ENCODE measurements at regions not wholly inside any gene's neighbourhood (a gene's known extent, or its start where the extent isn't known, plus 50 kb on each side); places are given as distances from the start of the nearest gene placed in this dataset.

DNA sequence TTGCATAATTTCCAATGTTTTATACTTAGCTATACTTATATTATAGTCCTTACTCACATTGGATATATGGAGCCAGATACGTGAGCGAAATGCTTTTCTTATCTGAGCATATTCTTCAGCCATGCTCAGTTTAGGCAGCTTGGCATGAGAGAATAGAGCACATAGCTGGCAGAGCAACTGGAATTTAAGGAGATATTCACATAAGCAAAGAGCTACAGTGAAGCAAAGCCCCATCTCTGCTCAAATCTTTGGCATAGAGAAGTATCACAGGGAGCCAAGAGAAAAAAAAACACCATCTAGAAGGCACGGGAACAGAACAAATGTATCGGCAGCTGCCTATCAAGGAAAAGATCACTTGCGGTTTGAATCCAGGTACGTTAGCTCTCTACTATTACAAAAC is 734.2 kb upstream of the KIF2B start:
- Histone ChIP-seq H3K4me1 (ENCODE audit: control insufficient read depth, insufficient read depth, low read length) (no peaks in the 10 kb centered on the region), H3K36me3 (ENCODE audit: insufficient read depth, low read length) (no peaks in the 10 kb centered on the region), H3K4me2 (ENCODE audit: low read length) (no peak overlapping the region), H3K9me3 (replicated peaks; ENCODE audit: low read length) (no peaks in the 10 kb centered on the region), H3K4me3 (ENCODE audit: low read length) (no peak overlapping the region), H3K9ac (ENCODE audit: low read depth, low read length) (no peak overlapping the region), H3K27me3 (ENCODE audit: control insufficient read depth, insufficient read depth, low read length) (no peaks in the 10 kb centered on the region)

- Histone ChIP-seq H3K9me3 (replicated peaks; ENCODE audit: low read length) (no peaks in the 10 kb centered on the region), H3K4me3 (ENCODE audit: low read length) (no peak overlapping the region), H3K4me2 (ENCODE audit: low read length) (no peak overlapping the region), H3K4me1 (ENCODE audit: control insufficient read depth, insufficient read depth, low read length) (no peaks in the 10 kb centered on the region), H3K27me3 (ENCODE audit: control insufficient read depth, insufficient read depth, low read length) (no peaks in the 10 kb centered on the region), H3K36me3 (ENCODE audit: insufficient read depth, low read length) (no peaks in the 10 kb centered on the region), H3K9ac (ENCODE audit: low read depth, low read length) (no peak overlapping the region)
Observed at GRCh38 chr17:53061446-53061845, 761.3 kb upstream of the KIF2B start.

GRCh38 chr17:53058031-53058430 is 764.7 kb upstream of the KIF2B start:
- Histone ChIP-seq H3K27me3 (ENCODE audit: control insufficient read depth, insufficient read depth, low read length) (no peaks in the 10 kb centered on the region), H3K36me3 (ENCODE audit: insufficient read depth, low read length) (no peaks in the 10 kb centered on the region), H3K4me1 (ENCODE audit: control insufficient read depth, insufficient read depth, low read length) (no peaks in the 10 kb centered on the region), H3K4me2 (ENCODE audit: low read length) (no peak overlapping the region), H3K9me3 (replicated peaks; ENCODE audit: low read length) (no peaks in the 10 kb centered on the region), H3K9ac (ENCODE audit: low read depth, low read length) (no peak overlapping the region), H3K4me3 (ENCODE audit: low read length) (no peak overlapping the region)

DNA sequence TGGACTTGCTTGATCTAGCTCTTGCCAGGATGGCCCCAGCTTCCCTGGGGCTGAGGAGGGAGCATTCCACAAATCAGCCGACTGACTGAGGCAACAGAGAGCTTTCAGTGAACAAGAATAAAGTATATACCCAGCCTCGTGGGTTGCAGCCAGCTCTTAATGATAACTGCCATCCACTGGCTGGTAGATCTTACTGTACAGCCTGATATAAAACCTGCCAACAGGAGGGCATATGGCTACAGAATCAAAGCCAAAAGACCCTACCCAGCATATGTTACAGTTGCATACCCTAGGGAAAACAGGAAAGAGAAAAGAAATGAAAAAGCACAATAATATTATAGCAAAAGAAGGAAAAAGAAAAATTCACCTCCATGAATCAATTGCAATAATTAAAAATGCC is 775.9 kb upstream of the KIF2B start:
- peaks cover 6% of the 10 kb centered on the region for H3K9me3 ChIP-seq (replicated peaks; ENCODE audit: low read length)
- no peak overlapping the region for H3K4me3 ChIP-seq (ENCODE audit: low read length)
- H3K4me2 ChIP-seq (ENCODE audit: low read length), result no peak overlapping the region
- H3K27me3 ChIP-seq (ENCODE audit: control insufficient read depth, insufficient read depth, low read length), result no peaks in the 10 kb centered on the region
- no peaks in the 10 kb centered on the region for H3K4me1 ChIP-seq (ENCODE audit: control insufficient read depth, insufficient read depth, low read length)
- no peak overlapping the region for H3K9ac ChIP-seq (ENCODE audit: low read depth, low read length)
- H3K36me3 ChIP-seq (ENCODE audit: insufficient read depth, low read length), result no peaks in the 10 kb centered on the region

DNA sequence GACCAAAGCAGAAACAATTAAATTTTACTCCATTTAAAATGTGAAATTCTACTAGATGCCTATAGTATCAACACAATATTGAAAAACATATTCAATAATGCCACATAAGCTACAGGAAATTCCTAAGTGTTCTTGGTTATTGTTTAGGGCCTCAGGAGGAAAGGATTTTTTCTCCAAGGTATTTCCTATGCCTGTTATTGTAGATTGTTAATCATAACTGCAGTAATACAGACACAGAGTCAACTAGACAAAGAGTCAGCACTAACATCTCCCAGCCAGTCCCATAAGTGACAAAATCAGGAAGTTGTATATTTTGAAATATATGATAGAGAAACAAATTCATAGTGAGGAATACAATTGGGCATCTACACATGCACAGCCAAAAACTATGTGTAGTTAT is 782.7 kb upstream of the KIF2B start:
- H3K36me3 ChIP-seq (ENCODE audit: insufficient read depth, low read length), result no peaks in the 10 kb centered on the region
- no peaks in the 10 kb centered on the region for H3K27me3 ChIP-seq (ENCODE audit: control insufficient read depth, insufficient read depth, low read length)
- no peak overlapping the region for H3K4me3 ChIP-seq (ENCODE audit: low read length)
- H3K9me3 ChIP-seq (replicated peaks; ENCODE audit: low read length), result no peaks in the 10 kb centered on the region
- no peak overlapping the region for H3K4me2 ChIP-seq (ENCODE audit: low read length)
- H3K4me1 ChIP-seq (ENCODE audit: control insufficient read depth, insufficient read depth, low read length), result no peaks in the 10 kb centered on the region
- H3K9ac ChIP-seq (ENCODE audit: low read depth, low read length), result no peak overlapping the region

- no peaks in the 10 kb centered on the region for H3K27me3 ChIP-seq (ENCODE audit: control insufficient read depth, insufficient read depth, low read length)
- H3K4me2 ChIP-seq (ENCODE audit: low read length), result no peak overlapping the region
- no peaks in the 10 kb centered on the region for H3K36me3 ChIP-seq (ENCODE audit: insufficient read depth, low read length)
- H3K4me1 ChIP-seq (ENCODE audit: control insufficient read depth, insufficient read depth, low read length), result no peaks in the 10 kb centered on the region
- no peak overlapping the region for H3K9ac ChIP-seq (ENCODE audit: low read depth, low read length)
- H3K4me3 ChIP-seq (ENCODE audit: low read length), result no peak overlapping the region
- H3K9me3 ChIP-seq (replicated peaks; ENCODE audit: low read length), result peaks cover 3% of the 10 kb centered on the region
Observed at GRCh38 chr17:53033297-53033696, 789.4 kb upstream of the KIF2B start.

GRCh38 chr17:53032861-53033271 is 789.9 kb upstream of the KIF2B start:
- Histone ChIP-seq H3K27me3 (ENCODE audit: control insufficient read depth, insufficient read depth, low read length) (no peaks in the 10 kb centered on the region), H3K4me2 (ENCODE audit: low read length) (no peak overlapping the region), H3K9ac (ENCODE audit: low read depth, low read length) (no peak overlapping the region), H3K4me1 (ENCODE audit: control insufficient read depth, insufficient read depth, low read length) (no peaks in the 10 kb centered on the region), H3K4me3 (ENCODE audit: low read length) (no peak overlapping the region), H3K9me3 (replicated peaks; ENCODE audit: low read length) (peaks cover 3% of the 10 kb centered on the region), H3K36me3 (ENCODE audit: insufficient read depth, low read length) (no peaks in the 10 kb centered on the region)

DNA sequence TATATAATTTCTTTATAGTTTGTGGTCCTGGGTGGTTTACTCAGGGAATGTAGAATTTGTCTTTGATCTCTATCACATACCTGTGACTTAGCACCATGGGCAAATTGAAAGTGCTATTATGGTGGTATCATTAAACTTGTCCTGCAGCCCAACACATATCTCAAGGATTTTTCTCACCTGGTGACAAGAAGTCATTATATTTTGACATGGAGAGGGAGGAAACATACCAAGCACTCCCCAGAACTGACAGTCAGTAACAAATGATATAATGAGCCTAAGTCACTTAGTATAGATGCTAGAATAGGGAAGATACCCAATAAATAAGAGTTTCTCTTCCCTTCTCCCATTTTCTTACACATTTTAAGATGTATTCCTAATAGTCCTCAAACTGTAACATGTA is 805.5 kb upstream of the KIF2B start:
- Histone ChIP-seq H3K4me2 (ENCODE audit: low read length) (no peak overlapping the region), H3K4me3 (ENCODE audit: low read length) (no peak overlapping the region), H3K4me1 (ENCODE audit: control insufficient read depth, insufficient read depth, low read length) (no peaks in the 10 kb centered on the region), H3K27me3 (ENCODE audit: control insufficient read depth, insufficient read depth, low read length) (no peaks in the 10 kb centered on the region), H3K9ac (ENCODE audit: low read depth, low read length) (no peak overlapping the region), H3K36me3 (ENCODE audit: insufficient read depth, low read length) (no peaks in the 10 kb centered on the region), H3K9me3 (replicated peaks; ENCODE audit: low read length) (peaks cover 3% of the 10 kb centered on the region)

- no peak overlapping the region for H3K4me3 ChIP-seq (ENCODE audit: low read length)
- H3K4me1 ChIP-seq (ENCODE audit: control insufficient read depth, insufficient read depth, low read length), result no peaks in the 10 kb centered on the region
- H3K9me3 ChIP-seq (replicated peaks; ENCODE audit: low read length), result peaks cover 3% of the 10 kb centered on the region
- H3K27me3 ChIP-seq (ENCODE audit: control insufficient read depth, insufficient read depth, low read length), result no peaks in the 10 kb centered on the region
- no peaks in the 10 kb centered on the region for H3K36me3 ChIP-seq (ENCODE audit: insufficient read depth, low read length)
- no peak overlapping the region for H3K4me2 ChIP-seq (ENCODE audit: low read length)
- H3K9ac ChIP-seq (ENCODE audit: low read depth, low read length), result no peak overlapping the region
Observed at GRCh38 chr17:53016085-53016484, 806.6 kb upstream of the KIF2B start.

DNA sequence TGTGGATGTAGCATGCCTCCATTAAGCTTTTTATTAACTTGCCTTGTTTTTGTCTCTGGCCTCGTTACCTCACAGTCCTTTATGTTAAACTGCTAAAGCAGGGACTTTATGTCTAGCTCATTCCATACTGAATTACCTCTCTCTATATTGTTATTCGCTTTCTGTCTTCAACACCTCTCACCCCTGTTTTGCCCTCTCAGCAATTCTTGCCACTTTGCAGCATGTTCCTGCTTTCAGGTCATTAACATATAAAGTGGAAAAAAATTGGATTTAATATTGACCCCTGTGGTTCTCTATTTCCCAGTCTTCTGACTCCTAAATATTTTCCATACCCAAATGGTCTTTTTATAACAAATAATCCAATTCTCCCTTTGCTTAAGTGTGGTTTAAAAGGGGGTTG is 810.4 kb upstream of the KIF2B start:
- no peak overlapping the region for H3K4me3 ChIP-seq (ENCODE audit: low read length)
- no peaks in the 10 kb centered on the region for H3K4me1 ChIP-seq (ENCODE audit: control insufficient read depth, insufficient read depth, low read length)
- H3K27me3 ChIP-seq (ENCODE audit: control insufficient read depth, insufficient read depth, low read length), result no peaks in the 10 kb centered on the region
- no peak overlapping the region for H3K4me2 ChIP-seq (ENCODE audit: low read length)
- no peaks in the 10 kb centered on the region for H3K36me3 ChIP-seq (ENCODE audit: insufficient read depth, low read length)
- H3K9me3 ChIP-seq (replicated peaks; ENCODE audit: low read length), result peaks cover under 1% of the 10 kb centered on the region
- no peak overlapping the region for H3K9ac ChIP-seq (ENCODE audit: low read depth, low read length)

DNA sequence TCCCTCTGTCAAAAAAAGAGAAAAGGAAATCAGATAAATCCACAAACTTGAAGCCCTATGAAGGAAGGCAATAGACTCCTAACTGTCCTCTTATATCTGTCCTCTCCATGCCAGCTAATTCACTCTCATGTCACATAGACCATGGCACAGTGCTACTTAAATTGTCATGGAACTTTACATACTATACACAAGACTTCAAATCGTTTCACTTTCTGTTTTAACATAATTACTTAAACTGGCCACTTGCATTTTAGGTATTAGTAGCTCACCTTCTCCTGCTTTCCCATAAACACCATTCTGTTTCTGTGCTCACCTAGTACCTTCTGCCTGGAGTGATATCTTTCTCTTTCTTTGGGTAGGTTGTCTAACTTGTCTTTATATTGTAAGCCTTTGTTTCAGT is 816.7 kb upstream of the KIF2B start:
- no peak overlapping the region for H3K9ac ChIP-seq (ENCODE audit: low read depth, low read length)
- no peaks in the 10 kb centered on the region for H3K36me3 ChIP-seq (ENCODE audit: insufficient read depth, low read length)
- peaks cover 3% of the 10 kb centered on the region for H3K9me3 ChIP-seq (replicated peaks; ENCODE audit: low read length)
- no peak overlapping the region for H3K4me3 ChIP-seq (ENCODE audit: low read length)
- no peaks in the 10 kb centered on the region for H3K4me1 ChIP-seq (ENCODE audit: control insufficient read depth, insufficient read depth, low read length)
- H3K27me3 ChIP-seq (ENCODE audit: control insufficient read depth, insufficient read depth, low read length), result no peaks in the 10 kb centered on the region
- H3K4me2 ChIP-seq (ENCODE audit: low read length), result no peak overlapping the region

DNA sequence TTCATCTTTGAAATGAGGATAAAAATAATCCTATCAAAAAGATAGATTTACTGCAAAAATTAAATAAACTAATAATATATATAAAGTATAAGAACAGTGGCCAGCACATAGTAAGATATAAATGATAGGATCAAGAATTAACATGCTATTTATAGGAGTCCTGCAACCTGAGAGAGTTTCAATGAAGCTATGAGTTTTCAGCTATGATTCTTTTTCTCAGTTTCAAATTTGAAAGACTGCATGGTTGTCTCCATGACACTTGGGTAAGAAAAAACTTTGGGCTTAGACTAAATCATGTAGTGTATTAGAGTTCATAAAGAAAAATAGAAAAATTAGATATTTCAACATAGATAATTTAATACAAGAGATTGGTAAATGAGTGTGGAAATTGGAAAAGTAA is 817.8 kb upstream of the KIF2B start:
- Histone ChIP-seq H3K4me3 (ENCODE audit: low read length) (no peak overlapping the region), H3K9ac (ENCODE audit: low read depth, low read length) (no peak overlapping the region), H3K4me2 (ENCODE audit: low read length) (no peak overlapping the region), H3K36me3 (ENCODE audit: insufficient read depth, low read length) (no peaks in the 10 kb centered on the region), H3K4me1 (ENCODE audit: control insufficient read depth, insufficient read depth, low read length) (no peaks in the 10 kb centered on the region), H3K27me3 (ENCODE audit: control insufficient read depth, insufficient read depth, low read length) (no peaks in the 10 kb centered on the region), H3K9me3 (replicated peaks; ENCODE audit: low read length) (peaks cover 3% of the 10 kb centered on the region)

Data from skeletal muscle satellite cell (primary cell).